Choroid plexus epithelial cell (primary cell): ENCODE measurements at regions not wholly inside any gene's neighbourhood (a gene's known extent, or its start where the extent isn't known, plus 50 kb on each side); places are given as distances from the start of the nearest gene placed in this dataset.

Experiments
- DNase-seq: peaks from one replicate; pipeline ENCODE4 v3.0.0-alpha.2; 2010; ENCODE audit warnings: low read depth
- H3K4me3 ChIP-seq: 2 replicates; pipeline ENCODE4 v1.5.1; 2011; ENCODE audit warnings: low read depth, mild to moderate bottlenecking, control low read depth, low read length, moderate library complexity
- TF ChIP-seq, protein P1 (sequence below): conservative IDR thresholded peaks from 2 replicates; pipeline ENCODE4 v1.5.1; 2011; ENCODE audit warnings: low read depth, mild to moderate bottlenecking, control low read depth, inconsistent platforms, low read length, moderate library complexity

- no peak overlapping the region for H3K4me3 ChIP-seq
- TF ChIP-seq, protein P1, sequence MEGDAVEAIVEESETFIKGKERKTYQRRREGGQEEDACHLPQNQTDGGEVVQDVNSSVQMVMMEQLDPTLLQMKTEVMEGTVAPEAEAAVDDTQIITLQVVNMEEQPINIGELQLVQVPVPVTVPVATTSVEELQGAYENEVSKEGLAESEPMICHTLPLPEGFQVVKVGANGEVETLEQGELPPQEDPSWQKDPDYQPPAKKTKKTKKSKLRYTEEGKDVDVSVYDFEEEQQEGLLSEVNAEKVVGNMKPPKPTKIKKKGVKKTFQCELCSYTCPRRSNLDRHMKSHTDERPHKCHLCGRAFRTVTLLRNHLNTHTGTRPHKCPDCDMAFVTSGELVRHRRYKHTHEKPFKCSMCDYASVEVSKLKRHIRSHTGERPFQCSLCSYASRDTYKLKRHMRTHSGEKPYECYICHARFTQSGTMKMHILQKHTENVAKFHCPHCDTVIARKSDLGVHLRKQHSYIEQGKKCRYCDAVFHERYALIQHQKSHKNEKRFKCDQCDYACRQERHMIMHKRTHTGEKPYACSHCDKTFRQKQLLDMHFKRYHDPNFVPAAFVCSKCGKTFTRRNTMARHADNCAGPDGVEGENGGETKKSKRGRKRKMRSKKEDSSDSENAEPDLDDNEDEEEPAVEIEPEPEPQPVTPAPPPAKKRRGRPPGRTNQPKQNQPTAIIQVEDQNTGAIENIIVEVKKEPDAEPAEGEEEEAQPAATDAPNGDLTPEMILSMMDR, result no peak
- DNase-seq, result no peak
These were observed 80.0 kb downstream of the MZT1 start for GRCh38 chr13:72647422-72647821.

GRCh38 chr13:72645521-72645920 lies 81.9 kb downstream of the MZT1 start:
- TF ChIP-seq, protein P1, result no peak
- DNase-seq, result no peak
- H3K4me3 ChIP-seq, result no peak overlapping the region

- peak; percentile 75 for DNase-seq
- TF ChIP-seq, protein P1, result peak; percentile 93
These were observed 84.0 kb downstream of the MZT1 start for GRCh38 chr13:72643311-72643989.

DNA sequence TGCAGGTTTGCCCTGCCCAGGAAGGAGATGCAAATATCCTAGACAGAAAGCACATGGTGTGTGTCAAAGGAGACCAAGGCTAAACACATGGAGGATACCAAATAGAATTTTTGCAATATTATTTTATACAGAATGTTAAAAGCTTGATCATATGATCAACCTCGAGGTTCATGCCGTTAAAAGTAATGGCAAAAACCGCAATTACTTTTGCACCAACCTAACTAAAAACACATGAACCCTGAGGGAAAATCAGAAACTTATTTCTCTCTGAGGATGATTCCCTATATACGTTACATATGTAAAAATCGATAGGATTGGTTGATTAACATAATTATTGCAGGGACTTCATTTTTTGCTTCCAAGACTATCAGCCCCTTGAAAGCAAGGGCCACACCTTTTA lies 88.1 kb downstream of the MZT1 start:
- no peak for DNase-seq
- H3K4me3 ChIP-seq, result no peak overlapping the region
- TF ChIP-seq, protein P1, result no peak

More at GRCh38 chr13:72643311-72643989, 84.0 kb downstream of the MZT1 start:
- H3K4me3 ChIP-seq, result no peak overlapping the region

- TF ChIP-seq, protein P1, result no peak
- no peak overlapping the region for H3K4me3 ChIP-seq
- no peak for DNase-seq
These were observed 89.2 kb downstream of the MZT1 start for GRCh38 chr13:72638059-72638815.

DNA sequence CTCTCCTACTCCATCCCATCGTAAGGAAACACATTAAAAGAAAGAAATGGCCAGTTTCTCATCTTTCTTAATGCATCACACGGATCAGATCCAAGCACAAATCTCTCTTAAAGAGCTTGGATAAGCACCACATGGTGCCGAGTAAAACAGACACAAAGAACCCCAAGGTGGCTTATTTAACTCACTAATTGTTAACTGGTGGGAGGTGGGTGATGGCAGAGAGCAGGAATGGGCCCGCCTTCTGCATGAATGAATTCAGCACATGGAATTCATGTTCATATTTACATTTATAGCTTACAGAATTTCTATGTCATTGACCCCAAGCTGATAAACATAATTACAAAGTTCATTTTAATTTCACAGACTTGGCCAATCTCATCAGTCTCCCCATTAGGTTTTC lies 89.9 kb downstream of the MZT1 start:
- H3K4me3 ChIP-seq, result no peak overlapping the region
- TF ChIP-seq, protein P1, result no peak
- no peak for DNase-seq
